Smooth muscle cell (in vitro differentiated cells): ENCODE measurements at regions not wholly inside any gene's neighbourhood (a gene's known extent, or its start where the extent isn't known, plus 50 kb on each side); places are given as distances from the start of the nearest gene placed in this dataset.

Experiments used
- DNase-seq: peaks from one replicate; lab custom pipeline; 2025; ENCODE audit not compliant: unreplicated experiment; lab: John Stamatoyannopoulos, UW
- H2AFZ ChIP-seq: fragments of 200-600 bp; sonication (generic); 2 replicates; pipeline ENCODE4 v1.6.0; 2016; ENCODE audit warnings: antibody characterized with exemption, low read depth, mild to moderate bottlenecking
- H3F3A ChIP-seq: fragments of 200-600 bp; sonication (generic); 2 replicates; pipeline ENCODE4 v1.6.0; 2017; ENCODE audit warnings: antibody characterized with exemption, low read depth
- H3K27ac ChIP-seq: fragments of 200-600 bp; sonication (generic); 2 replicates; pipeline ENCODE4 v1.5.1; 2016; ENCODE audit warnings: low read depth, mild to moderate bottlenecking
- H3K27me3 ChIP-seq: fragments of 200-600 bp; sonication (generic); 2 replicates; pipeline ENCODE4 v1.6.1; 2016; ENCODE audit warnings: low read depth, mild to moderate bottlenecking
- H3K36me3 ChIP-seq: fragments of 200-600 bp; sonication (generic); 2 replicates; pipeline ENCODE4 v1.5.1; 2016; ENCODE audit warnings: low read depth
- H3K4me1 ChIP-seq: fragments of 200-600 bp; sonication (generic); 2 replicates; pipeline ENCODE4 v1.5.1; 2016; ENCODE audit warnings: low read depth
- H3K4me2 ChIP-seq: fragments of 200-600 bp; sonication (generic); 2 replicates; pipeline ENCODE4 v1.6.0; 2016; ENCODE audit warnings: mild to moderate bottlenecking
- H3K4me3 ChIP-seq: fragments of 200-600 bp; sonication (generic); 2 replicates; pipeline ENCODE4 v1.5.1; 2016; ENCODE audit warnings: mild to moderate bottlenecking
- H3K79me2 ChIP-seq: fragments of 200-600 bp; sonication (generic); 2 replicates; pipeline ENCODE4 v1.6.0; 2016; ENCODE audit warnings: low read depth, mild to moderate bottlenecking
- H3K9ac ChIP-seq: fragments of 200-600 bp; sonication (generic); 2 replicates; pipeline ENCODE4 v1.6.0; 2016; ENCODE audit warnings: low read depth
- H3K9me3 ChIP-seq: fragments of 200-600 bp; sonication (generic); replicated peaks from 2 replicates; pipeline ENCODE4 v1.5.1; 2016; ENCODE audit warnings: low read depth
- H4K20me1 ChIP-seq: fragments of 200-600 bp; sonication (generic); 2 replicates; pipeline ENCODE4 v1.6.0; 2016; ENCODE audit warnings: low read depth
- WGBS: methylation state at CpG from one replicate; pipeline ENCODE4 v1.1.7; 2016; ENCODE audit warnings: low lambda C conversion rate; 5-methylcytosine and 5-hydroxymethylcytosine counted together
- TF ChIP-seq, protein P1 (sequence below): fragments of 200-600 bp; sonication (generic); IDR thresholded peaks from 2 replicates; pipeline ENCODE4 v1.5.1; 2017; ENCODE audit warnings: borderline replicate concordance, mild to moderate bottlenecking, antibody characterized with exemption; ENCODE audit not compliant: insufficient read depth, poor library complexity, severe bottlenecking

DNA sequence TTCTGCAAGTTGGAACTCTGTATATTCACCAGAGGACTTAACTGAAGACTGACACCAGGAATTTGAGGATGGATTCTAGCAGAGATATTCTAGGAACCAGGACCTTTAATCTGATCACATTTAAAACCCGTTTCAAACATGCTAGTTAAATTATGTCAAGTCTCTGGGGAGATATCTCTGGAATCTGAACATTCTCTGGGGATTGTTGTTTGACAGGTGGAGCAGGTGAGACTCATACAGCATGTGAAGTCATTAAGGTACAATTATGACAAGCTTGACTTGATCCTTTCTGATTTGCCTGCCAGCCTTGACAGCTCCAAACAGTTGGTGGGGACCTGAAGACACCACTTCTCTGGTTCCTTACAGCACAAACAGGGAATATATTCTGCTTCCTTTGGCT is 100.3 kb downstream of the FAT3 start:
- H3K4me3 ChIP-seq: no peak overlapping the region
- H3K36me3 ChIP-seq: no peaks in the 10 kb centered on the region
- no peak overlapping the region for H3K9ac ChIP-seq
- H4K20me1 ChIP-seq: no peaks in the 10 kb centered on the region
- no peak for DNase-seq
- 65% methylated on average over 1 of the region's 1 CpG for WGBS
- no peaks in the 10 kb centered on the region for H3K9me3 ChIP-seq
- no peak overlapping the region for H3K4me2 ChIP-seq
- H3K27ac ChIP-seq: no peak overlapping the region
- TF ChIP-seq, protein P1, sequence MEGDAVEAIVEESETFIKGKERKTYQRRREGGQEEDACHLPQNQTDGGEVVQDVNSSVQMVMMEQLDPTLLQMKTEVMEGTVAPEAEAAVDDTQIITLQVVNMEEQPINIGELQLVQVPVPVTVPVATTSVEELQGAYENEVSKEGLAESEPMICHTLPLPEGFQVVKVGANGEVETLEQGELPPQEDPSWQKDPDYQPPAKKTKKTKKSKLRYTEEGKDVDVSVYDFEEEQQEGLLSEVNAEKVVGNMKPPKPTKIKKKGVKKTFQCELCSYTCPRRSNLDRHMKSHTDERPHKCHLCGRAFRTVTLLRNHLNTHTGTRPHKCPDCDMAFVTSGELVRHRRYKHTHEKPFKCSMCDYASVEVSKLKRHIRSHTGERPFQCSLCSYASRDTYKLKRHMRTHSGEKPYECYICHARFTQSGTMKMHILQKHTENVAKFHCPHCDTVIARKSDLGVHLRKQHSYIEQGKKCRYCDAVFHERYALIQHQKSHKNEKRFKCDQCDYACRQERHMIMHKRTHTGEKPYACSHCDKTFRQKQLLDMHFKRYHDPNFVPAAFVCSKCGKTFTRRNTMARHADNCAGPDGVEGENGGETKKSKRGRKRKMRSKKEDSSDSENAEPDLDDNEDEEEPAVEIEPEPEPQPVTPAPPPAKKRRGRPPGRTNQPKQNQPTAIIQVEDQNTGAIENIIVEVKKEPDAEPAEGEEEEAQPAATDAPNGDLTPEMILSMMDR: no peak
- H3K79me2 ChIP-seq: no peaks in the 10 kb centered on the region
- no peaks in the 10 kb centered on the region for H3F3A ChIP-seq
- H3K4me1 ChIP-seq: peaks cover 3% of the 10 kb centered on the region
- H2AFZ ChIP-seq: no peak overlapping the region
- H3K27me3 ChIP-seq: no peaks in the 10 kb centered on the region

DNA sequence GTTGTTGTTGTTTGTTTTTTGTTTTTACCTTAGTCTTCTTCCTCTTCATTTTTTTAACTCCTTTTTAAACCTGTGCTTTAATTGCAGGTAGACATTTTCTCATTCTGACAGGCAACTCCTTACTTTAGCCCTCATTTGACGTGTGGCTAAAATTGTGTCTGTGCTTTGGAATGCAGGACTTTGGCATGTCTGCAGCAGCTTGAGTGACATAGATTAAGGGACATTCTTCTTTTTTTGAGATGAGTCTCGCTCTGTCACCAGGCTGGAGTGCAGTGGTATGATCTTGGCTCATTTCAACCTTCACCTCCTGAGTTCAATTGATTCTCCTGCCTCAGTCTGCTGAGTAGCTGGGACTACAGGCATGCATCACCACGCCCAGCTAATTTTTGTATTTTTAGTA is 100.8 kb downstream of the FAT3 start:
- H2AFZ ChIP-seq: no peak overlapping the region
- H3K27me3 ChIP-seq: no peaks in the 10 kb centered on the region
- H3K79me2 ChIP-seq: no peaks in the 10 kb centered on the region
- TF ChIP-seq, protein P1: no peak
- H3K4me3 ChIP-seq: no peak overlapping the region
- peaks cover 3% of the 10 kb centered on the region for H3F3A ChIP-seq
- no peak overlapping the region for H3K9ac ChIP-seq
- no peaks in the 10 kb centered on the region for H3K36me3 ChIP-seq
- no peak overlapping the region for H3K27ac ChIP-seq
- no peak for DNase-seq
- peaks cover 7% of the 10 kb centered on the region for H3K4me1 ChIP-seq
- WGBS: 87% methylated on average over 3 of the region's 3 CpGs
- no peak overlapping the region for H3K4me2 ChIP-seq
- H3K9me3 ChIP-seq: no peaks in the 10 kb centered on the region
- H4K20me1 ChIP-seq: no peaks in the 10 kb centered on the region

DNA sequence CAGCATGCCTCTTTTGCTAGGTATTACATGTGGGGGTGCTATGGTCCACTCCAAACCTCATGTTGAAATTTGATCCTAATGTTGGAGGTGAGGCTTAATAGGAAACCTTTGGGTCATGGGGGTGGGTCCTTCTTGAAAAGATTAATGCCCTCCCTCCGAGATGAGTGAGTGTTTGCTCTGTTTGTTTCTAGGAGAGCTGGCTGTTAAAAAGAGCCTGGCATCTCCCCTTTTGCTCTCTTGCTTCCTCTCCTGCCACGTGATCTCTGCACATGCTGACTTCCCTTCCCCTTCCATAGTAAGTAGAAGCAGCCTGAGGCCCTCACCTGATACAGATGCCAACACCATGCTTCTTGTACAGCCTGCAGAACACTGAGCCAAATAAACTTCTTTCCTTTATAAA is 104.5 kb downstream of the FAT3 start:
- Histone ChIP-seq H3K36me3 (no peaks in the 10 kb centered on the region), H3K4me3 (no peak overlapping the region), H3K27ac (no peak overlapping the region), H3K9ac (no peak overlapping the region), H4K20me1 (no peaks in the 10 kb centered on the region), H2AFZ (no peak overlapping the region), H3K4me2 (no peak overlapping the region), H3K4me1 (peaks cover 9% of the 10 kb centered on the region), H3F3A (peaks cover 5% of the 10 kb centered on the region), H3K27me3 (no peaks in the 10 kb centered on the region), H3K79me2 (no peaks in the 10 kb centered on the region), H3K9me3 (no peaks in the 10 kb centered on the region)
- no peak for DNase-seq
- 52% methylated on average over 2 of the region's 2 CpGs for WGBS
- TF ChIP-seq, protein P1: no peak

DNA sequence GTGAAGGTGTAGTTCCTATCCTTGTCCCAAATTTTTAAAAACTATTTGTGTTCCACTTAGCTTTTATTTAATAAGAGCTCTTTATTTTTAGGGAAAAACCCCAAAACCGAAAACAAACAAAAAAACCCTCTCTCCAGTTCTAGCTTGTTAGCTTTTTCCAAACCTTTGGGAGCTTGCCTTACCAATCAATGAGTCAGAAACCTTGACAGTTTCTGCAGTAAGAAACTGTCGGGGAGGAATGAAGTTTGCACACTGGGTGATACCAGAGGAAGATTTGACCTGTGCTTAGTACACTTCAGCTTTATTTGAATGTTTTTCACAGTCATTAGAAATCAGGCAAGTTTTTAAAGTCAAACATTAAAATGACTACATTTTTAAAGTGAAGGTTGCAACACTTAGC is 105.0 kb downstream of the FAT3 start:
- no peak overlapping the region for H2AFZ ChIP-seq
- H3K4me3 ChIP-seq: no peak overlapping the region
- 20% methylated on average over 2 of the region's 2 CpGs for WGBS
- no peaks in the 10 kb centered on the region for H3K79me2 ChIP-seq
- H3K9me3 ChIP-seq: no peaks in the 10 kb centered on the region
- H3K27ac ChIP-seq: no peak overlapping the region
- no peak for DNase-seq
- no peak overlapping the region for H3K9ac ChIP-seq
- TF ChIP-seq, protein P1: no peak
- H3K4me2 ChIP-seq: no peak overlapping the region
- peaks cover 5% of the 10 kb centered on the region for H3F3A ChIP-seq
- no peaks in the 10 kb centered on the region for H4K20me1 ChIP-seq
- H3K27me3 ChIP-seq: no peaks in the 10 kb centered on the region
- H3K4me1 ChIP-seq: peaks cover 9% of the 10 kb centered on the region
- H3K36me3 ChIP-seq: no peaks in the 10 kb centered on the region
